Spleen (tissue), 7 donors: ENCODE measurements at regions not wholly inside any gene's neighbourhood (a gene's known extent, or its start where the extent isn't known, plus 50 kb on each side); places are given as distances from the start of the nearest gene placed in this dataset.

Experiments
- CTCF ChIP-seq, 11 experiments: fragments of 200-600 bp in 7 of 11; fragments of 450-650 bp in 4 of 11; sonication (generic) in 4 of 11; IDR thresholded peaks in 8 of 11; conservative IDR thresholded peaks in 3 of 11; 1 replicate in 7 of 11; 2 replicates in 4 of 11; pipeline versions ENCODE4 v1.4.0 to v1.8.0; 2016 to 2021; ENCODE audit warnings: antibody characterized with exemption in 11 of 11, inconsistent platforms in 4 of 11, mild to moderate bottlenecking in 1 of 11
- POLR2A ChIP-seq, 3 donors: fragments of 450-650 bp; IDR thresholded peaks; one replicate each; pipeline ENCODE4 v1.5.1; 2017; ENCODE audit warnings: antibody characterized with exemption in 3 of 3, mild to moderate bottlenecking in 1 of 3
- POLR2AphosphoS5 ChIP-seq, 3 donors: sonication (generic); formaldehyde crosslinking; IDR thresholded peaks; one replicate each; pipeline ENCODE4 v1.5.1; 2017; ENCODE audit warnings: antibody characterized with exemption in 3 of 3
- donor health status: DM: no; HTN: no; CAD: no; lungs with moderate emphysema.
- donor health status: DM: no; HTN: no; CAD: no.
- donor health status: DM: no; HTN: no; CAD: no.

GRCh38 chr2:107602801-107603200, 223.9 kb upstream of the RGPD4 start:
- TF ChIP-seq CTCF (IDR thresholded peaks at IDR 0.05 in 8 of 11, conservative IDR thresholded peaks at IDR 0.05 in 3 of 11) (no peak), POLR2AphosphoS5 (IDR thresholded peaks at IDR 0.05) (no peak), POLR2A (IDR thresholded peaks at IDR 0.05) (no peak)
